Testis (tissue), 2 donors: ENCODE measurements at regions not wholly inside any gene's neighbourhood (a gene's known extent, or its start where the extent isn't known, plus 50 kb on each side); places are given as distances from the start of the nearest gene placed in this dataset.

Experiments used
- DNase-seq: peaks from one replicate; pipeline ENCODE4 v3.0.0-alpha.2; 2019
- H3K27ac ChIP-seq, 2 donors: fragments of 200-600 bp; sonication (generic); one replicate each; pipeline ENCODE4 v1.5.1; 2019
- H3K27me3 ChIP-seq: fragments of 200-600 bp; sonication (generic); one replicate; pipeline ENCODE4 v1.5.1; 2019
- H3K36me3 ChIP-seq: fragments of 200-600 bp; sonication (generic); one replicate; pipeline ENCODE4 v1.5.1; 2017; ENCODE audit warnings: low read depth; ENCODE audit errors: missing control alignments
- H3K4me1 ChIP-seq: fragments of 200-600 bp; sonication (generic); one replicate; pipeline ENCODE4 v1.5.1; 2019
- H3K4me3 ChIP-seq, 2 donors: fragments of 200-600 bp; sonication (generic); one replicate each; pipeline ENCODE4 v1.5.1; 2017 to 2019
- H3K9me3 ChIP-seq: fragments of 200-600 bp; sonication (generic); one replicate; pipeline ENCODE4 v1.5.1; 2017
- CTCF ChIP-seq, 3 experiments: fragments of 450-650 bp in 2 of 3; fragments of 200-600 bp in 1 of 3; sonication (generic) in 1 of 3; IDR thresholded peaks; one replicate each; pipeline ENCODE4 v1.5.1; 2016 to 2019; ENCODE audit warnings: antibody characterized with exemption in 3 of 3, mild to moderate bottlenecking in 2 of 3, moderate library complexity in 1 of 3
- POLR2A ChIP-seq: fragments of 450-650 bp; IDR thresholded peaks from one replicate; pipeline ENCODE4 v1.6.1; 2017; ENCODE audit warnings: antibody characterized with exemption, mild to moderate bottlenecking, moderate library complexity
- WGBS, 2 donors: methylation state at CpG; one replicate each; pipeline ENCODE4 v1.1.5; 2018; 5-methylcytosine and 5-hydroxymethylcytosine counted together
- intact Hi-C: fragments of 100-400 bp; cut with DNase I; formaldehyde crosslinking; loops from one replicate; pipeline ENCODE4 v1.15.1; 2023; ENCODE audit warnings: low total_unique reads

GRCh38 chr2:15782769-15783294 is 157.5 kb upstream of the MYCN start:
- no peak for DNase-seq
- no peak overlapping the region for H3K27ac ChIP-seq
- no peaks in the 10 kb centered on the region for H3K36me3 ChIP-seq
- intact Hi-C loops, result no loop called here
- no peaks in the 10 kb centered on the region for H3K4me1 ChIP-seq
- no peaks in the 10 kb centered on the region for H3K27me3 ChIP-seq
- 89% methylated on average over 7 of the region's 7 CpGs for WGBS, 2 donors
- TF ChIP-seq POLR2A (no peak), CTCF (IDR thresholded peaks at IDR 0.05) (no peak)
- H3K4me3 ChIP-seq, result no peak overlapping the region
- H3K9me3 ChIP-seq, result no peaks in the 10 kb centered on the region

GRCh38 chr2:15783489-15783888 is 156.9 kb upstream of the MYCN start:
- H3K4me3 ChIP-seq, result no peak overlapping the region
- WGBS, 2 donors, result 97 to 99% methylated on average over 6 of the region's 6 CpGs
- H3K4me1 ChIP-seq, result no peaks in the 10 kb centered on the region
- TF ChIP-seq CTCF (IDR thresholded peaks at IDR 0.05) (no peak), POLR2A (no peak)
- no peaks in the 10 kb centered on the region for H3K27me3 ChIP-seq
- no peaks in the 10 kb centered on the region for H3K9me3 ChIP-seq
- no peaks in the 10 kb centered on the region for H3K36me3 ChIP-seq
- DNase-seq, result no peak
- no peak overlapping the region for H3K27ac ChIP-seq
- intact Hi-C loops, result no loop called here

GRCh38 chr2:15784106-15784885 is 156.1 kb upstream of the MYCN start:
- DNase-seq, result no peak
- Histone ChIP-seq H3K27ac (no peak overlapping the region), H3K4me3 (no peak overlapping the region), H3K4me1 (no peaks in the 10 kb centered on the region), H3K9me3 (no peaks in the 10 kb centered on the region), H3K27me3 (no peaks in the 10 kb centered on the region), H3K36me3 (no peaks in the 10 kb centered on the region)
- 94% methylated on average over 10 to 13 of the region's 13 CpGs for WGBS, 2 donors
- intact Hi-C loops, result no loop called here
- no peak for TF ChIP-seq CTCF (IDR thresholded peaks at IDR 0.05)
- TF ChIP-seq POLR2A, result no peak

- intact Hi-C loops, result no loop called here
- 83 to 90% methylated on average over 14 to 21 of the region's 21 CpGs for WGBS, 2 donors
- no peak for DNase-seq
- TF ChIP-seq CTCF (IDR thresholded peaks at IDR 0.05) (no peak), POLR2A (no peak)
- Histone ChIP-seq H3K9me3 (no peaks in the 10 kb centered on the region), H3K36me3 (no peaks in the 10 kb centered on the region), H3K27ac (no peak overlapping the region), H3K4me1 (no peaks in the 10 kb centered on the region), H3K4me3 (no peak overlapping the region), H3K27me3 (no peaks in the 10 kb centered on the region)
Observed at GRCh38 chr2:15784886-15785801, 155.2 kb upstream of the MYCN start.
